Endothelial cell of umbilical vein (primary cell): ENCODE measurements at regions not wholly inside any gene's neighbourhood (a gene's known extent, or its start where the extent isn't known, plus 50 kb on each side); places are given as distances from the start of the nearest gene placed in this dataset.
A peak's percentile ranks its signal among the peaks of the same experiment; 100 is the strongest.

Experiments
- BruUV-seq: library from RNA; stranded (reverse); fragments of 400-500 nt; replicated peaks from 2 replicates; lab custom pipeline; 2021; lab: Mats Ljungman, UMichigan
- CTCF ChIA-PET: fragments of 300-600, 350-600 bp; sonication (Branson Sonifier 250); formaldehyde crosslinking; loops from one replicate; lab custom pipeline; 2021; ENCODE audit warnings: antibody characterized with exemption, inconsistent platforms; lab: Charles Lee
- POLR2A ChIA-PET: fragments of 300-600, 350-600 bp; sonication (Branson Sonifier 250); formaldehyde crosslinking; loops from one replicate; lab custom pipeline; 2021; ENCODE audit warnings: antibody characterized with exemption, inconsistent platforms; lab: Charles Lee
- DNase-seq: peaks from one replicate; pipeline ENCODE4 v3.0.0-alpha.2; 2011; ENCODE audit warnings: low read depth, low spot score
- FAIRE-seq: peaks from 2 replicates; lab custom pipeline; 2011; peaks lifted over from hg19 to GRCh38; lab: Jason Lieb, UNC
- H2AFZ ChIP-seq: 2 replicates; pipeline ENCODE4 v1.6.0; 2012; ENCODE audit warnings: low read depth, low read length, control low read depth, inconsistent platforms
- H3K27ac ChIP-seq: 2 replicates; pipeline ENCODE4 v1.5.1; 2011; ENCODE audit warnings: low read depth, mild to moderate bottlenecking, control low read depth, low read length, moderate library complexity; ENCODE audit not compliant: insufficient read depth
- H3K27me3 ChIP-seq, 2 experiments: 2 replicates each; pipeline versions ENCODE4 v1.6.0 to v1.6.1; 2011; ENCODE audit warnings: low read length in 2 of 2, mixed read lengths in 1 of 2; ENCODE audit not compliant: control insufficient read depth in 2 of 2, insufficient read depth in 2 of 2
- H3K36me3 ChIP-seq, 2 experiments: 2 replicates in 1 of 2; 3 replicates in 1 of 2; pipeline ENCODE4 v1.5.1; 2011; ENCODE audit warnings: low read length in 2 of 2, mild to moderate bottlenecking in 1 of 2, moderate library complexity in 1 of 2; ENCODE audit not compliant: control insufficient read depth in 2 of 2, insufficient read depth in 2 of 2; ENCODE audit errors: extremely low read depth in 1 of 2
- H3K4me1 ChIP-seq: 3 replicates; pipeline ENCODE4 v1.5.1; 2011; ENCODE audit warnings: mild to moderate bottlenecking, low read length; ENCODE audit not compliant: control insufficient read depth, insufficient read depth; ENCODE audit errors: extremely low read depth
- H3K4me2 ChIP-seq: 2 replicates; pipeline ENCODE4 v1.6.1; 2011; ENCODE audit warnings: low read length, control low read depth, mixed read lengths; ENCODE audit not compliant: insufficient read depth
- H3K4me3 ChIP-seq, 3 experiments: fragments of 200-600 bp in 1 of 3; sonication (generic), shearing (Covaris generic) in 1 of 3; replicated peaks in 1 of 3; 2 replicates each; pipeline ENCODE4 v1.5.1; 2011 to 2016; ENCODE audit warnings: control low read depth in 3 of 3, low read length in 3 of 3, mild to moderate bottlenecking in 2 of 3, inconsistent platforms in 1 of 3, low read depth in 1 of 3, moderate library complexity in 1 of 3; ENCODE audit not compliant: insufficient read depth in 1 of 3
- H3K79me2 ChIP-seq: 2 replicates; pipeline ENCODE4 v1.6.0; 2012; ENCODE audit warnings: low read length, inconsistent platforms; ENCODE audit not compliant: control insufficient read depth, insufficient read depth
- H3K9ac ChIP-seq: replicated peaks from 2 replicates; pipeline ENCODE3; 2011; ENCODE audit warnings: low read length, control low read depth; ENCODE audit not compliant: insufficient read depth; ENCODE audit errors: extremely low read depth
- H3K9me1 ChIP-seq: replicated peaks from 3 replicates; pipeline ENCODE4 v1.6.0; 2011; ENCODE audit warnings: mild to moderate bottlenecking, low read length; ENCODE audit not compliant: control insufficient read depth, insufficient read depth; ENCODE audit errors: extremely low read depth
- H3K9me3 ChIP-seq: replicated peaks from 2 replicates; pipeline ENCODE4 v1.5.1; 2012; ENCODE audit warnings: low read length, inconsistent platforms; ENCODE audit not compliant: control insufficient read depth, insufficient read depth
- H4K20me1 ChIP-seq: replicated peaks from 2 replicates; pipeline ENCODE3; 2011; ENCODE audit warnings: mild to moderate bottlenecking, low read length; ENCODE audit not compliant: control insufficient read depth, insufficient read depth; ENCODE audit errors: extremely low read depth
- EZH2 ChIP-seq: IDR thresholded peaks from 2 replicates; pipeline ENCODE4 v1.6.1; 2012; ENCODE audit warnings: borderline replicate concordance, low read depth, mild to moderate bottlenecking, moderate library complexity, low read length, inconsistent platforms; ENCODE audit not compliant: severe bottlenecking
- FOS ChIP-seq: IDR thresholded peaks from 2 replicates; pipeline ENCODE4 v1.6.1; 2011; ENCODE audit warnings: mild to moderate bottlenecking, low read length, moderate library complexity, borderline replicate concordance; ENCODE audit not compliant: insufficient read depth
- GATA2 ChIP-seq: IDR thresholded peaks from 2 replicates; pipeline ENCODE4 v1.7.0; 2011; ENCODE audit warnings: low read depth, mild to moderate bottlenecking, moderate library complexity, mixed read lengths, low read length; ENCODE audit not compliant: insufficient read length, insufficient read depth
- JUN ChIP-seq: IDR thresholded peaks from 2 replicates; pipeline ENCODE4 v1.6.1; 2011; ENCODE audit warnings: borderline replicate concordance, low read depth; ENCODE audit not compliant: insufficient read length, insufficient read depth
- MAX ChIP-seq: IDR thresholded peaks from 2 replicates; pipeline ENCODE4 v1.6.1; 2011; ENCODE audit not compliant: insufficient read depth, insufficient read length
- MYC ChIP-seq: IDR thresholded peaks from one replicate; pipeline ENCODE4 v1.6.1; 2011; ENCODE audit warnings: mild to moderate bottlenecking, low read depth, low read length
- POLR2A ChIP-seq: IDR thresholded peaks from 2 replicates; pipeline ENCODE4 v1.6.1; 2012; ENCODE audit warnings: low read depth, mild to moderate bottlenecking, control low read depth, low read length
- POLR2AphosphoS5 ChIP-seq: IDR thresholded peaks from 2 replicates; pipeline ENCODE4 v1.6.1; 2012; ENCODE audit warnings: low read depth, mild to moderate bottlenecking, control low read depth, low read length, moderate library complexity; ENCODE audit not compliant: insufficient read depth
- dilution Hi-C: fragments of 300-500 bp; cut with MboI; formaldehyde crosslinking; loops from one replicate; pipeline ENCODE4 v1.15.0; 2019; ENCODE audit warnings: low sequenced_read_pairs; ENCODE audit not compliant: extremely low pct_ligation_motif_present
- intact Hi-C: fragments of 100-400 bp; cut with micrococcal nuclease; formaldehyde crosslinking; loops from one replicate; pipeline ENCODE4 v1.10.0; 2022
- TF ChIP-seq, protein P1 (sequence below), 2 donors: IDR thresholded peaks; 1 replicate in 1 of 2; 2 replicates in 1 of 2; pipeline ENCODE4 v1.5.1; 2011; ENCODE audit warnings: low read length in 2 of 2, mild to moderate bottlenecking in 2 of 2, moderate library complexity in 2 of 2, control low read depth in 1 of 2, inconsistent platforms in 1 of 2, low read depth in 1 of 2; ENCODE audit not compliant: insufficient read depth in 1 of 2; ENCODE audit errors: extremely low read depth in 1 of 2

DNA sequence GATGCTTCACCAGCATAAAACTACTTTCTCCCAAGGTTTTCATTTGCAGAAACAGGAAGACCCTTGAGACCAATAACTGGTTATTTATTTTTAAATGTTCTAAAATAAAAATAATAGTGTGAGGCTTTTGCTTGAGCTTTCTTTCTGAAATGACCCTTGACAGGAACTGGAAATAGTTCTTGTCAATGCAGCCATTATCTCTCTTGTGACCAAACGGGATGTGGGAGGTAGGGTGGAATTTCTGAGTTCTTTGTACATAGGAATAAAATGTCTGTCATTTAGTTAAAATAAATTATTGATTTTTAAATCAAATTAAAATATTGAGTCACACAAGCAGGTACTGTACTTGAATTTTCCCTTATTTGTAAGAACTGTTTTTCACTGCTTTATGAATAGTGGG lies 110.2 kb upstream of the CCN2 start:
- peak overlapping the region; percentile 53 for H3K4me2 ChIP-seq
- ChIA-PET POLR2A (interaction anchor here (1.2 to 7.0 kb wide), 6 partner anchors 25 to 112 kb away, joined by 3 to 167 read pairs (median 4); partner anchors contain the start of gene CCN2), CTCF (interaction anchor here (0.9 to 4.0 kb wide), 9 partner anchors 20 to 219 kb away, joined by 3 to 16 read pairs (median 3); no protein-coding TSS in a partner anchor)
- dilution Hi-C loops = no loop called here
- FAIRE-seq (no peak), DNase-seq (no peak)
- H3K79me2 ChIP-seq = no peaks in the 10 kb centered on the region
- no peaks in the 10 kb centered on the region for H3K27me3 ChIP-seq
- no peaks in the 10 kb centered on the region for H3K36me3 ChIP-seq
- H3K4me1 ChIP-seq = peaks cover 64% of the 10 kb centered on the region
- no peak overlapping the region for H2AFZ ChIP-seq
- TF ChIP-seq MYC (no peak), POLR2A (no peak), MAX (no peak), EZH2 (no peak), GATA2 (no peak), POLR2AphosphoS5 (no peak), FOS (no peak), JUN (no peak)
- TF ChIP-seq, protein P1, sequence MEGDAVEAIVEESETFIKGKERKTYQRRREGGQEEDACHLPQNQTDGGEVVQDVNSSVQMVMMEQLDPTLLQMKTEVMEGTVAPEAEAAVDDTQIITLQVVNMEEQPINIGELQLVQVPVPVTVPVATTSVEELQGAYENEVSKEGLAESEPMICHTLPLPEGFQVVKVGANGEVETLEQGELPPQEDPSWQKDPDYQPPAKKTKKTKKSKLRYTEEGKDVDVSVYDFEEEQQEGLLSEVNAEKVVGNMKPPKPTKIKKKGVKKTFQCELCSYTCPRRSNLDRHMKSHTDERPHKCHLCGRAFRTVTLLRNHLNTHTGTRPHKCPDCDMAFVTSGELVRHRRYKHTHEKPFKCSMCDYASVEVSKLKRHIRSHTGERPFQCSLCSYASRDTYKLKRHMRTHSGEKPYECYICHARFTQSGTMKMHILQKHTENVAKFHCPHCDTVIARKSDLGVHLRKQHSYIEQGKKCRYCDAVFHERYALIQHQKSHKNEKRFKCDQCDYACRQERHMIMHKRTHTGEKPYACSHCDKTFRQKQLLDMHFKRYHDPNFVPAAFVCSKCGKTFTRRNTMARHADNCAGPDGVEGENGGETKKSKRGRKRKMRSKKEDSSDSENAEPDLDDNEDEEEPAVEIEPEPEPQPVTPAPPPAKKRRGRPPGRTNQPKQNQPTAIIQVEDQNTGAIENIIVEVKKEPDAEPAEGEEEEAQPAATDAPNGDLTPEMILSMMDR (IDR thresholded peaks at IDR 0.05; ENCODE audit: extremely low read depth in 1 of 2, insufficient read depth in 1 of 2, low read depth in 1 of 2, low read length in 2 of 2) = no peak
- H3K9me3 ChIP-seq = no peaks in the 10 kb centered on the region
- peak overlapping the region; percentile 87 for H3K9ac ChIP-seq
- peak overlapping the region; percentile 99 for H3K27ac ChIP-seq
- no peaks in the 10 kb centered on the region for H3K9me1 ChIP-seq
- intact Hi-C loops = no loop called here
- no TSS peak for BruUV-seq
- H3K4me3 ChIP-seq = no peak overlapping the region
- no peaks in the 10 kb centered on the region for H4K20me1 ChIP-seq
